ENCODE measurements at regions not wholly inside any gene's neighbourhood (a gene's known extent, or its start where the extent isn't known, plus 50 kb on each side); places are given as distances from the start of the nearest gene placed in this dataset.

DNA sequence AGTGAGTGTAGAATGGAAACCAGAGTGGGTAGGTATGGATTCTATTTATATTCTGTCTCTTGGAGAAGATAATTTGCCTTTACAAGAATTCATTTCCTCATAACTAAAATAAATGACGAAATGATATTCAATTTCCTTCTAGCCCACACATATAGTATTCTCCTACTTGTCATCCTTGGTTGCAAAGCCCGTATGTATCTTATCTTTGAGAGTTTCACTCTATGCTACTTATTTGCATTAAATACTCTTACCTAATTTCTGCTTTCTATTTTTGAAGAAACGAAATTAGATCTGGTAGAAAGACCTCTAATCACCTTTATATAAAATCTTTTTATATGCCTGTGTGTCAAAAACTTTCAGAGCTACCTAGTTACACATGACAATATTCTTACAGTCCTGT is 457.7 kb downstream of the NKX6-1 start:
- no peak for TF ChIP-seq POLR2AphosphoS5 (IDR thresholded peaks at IDR 0.05; ENCODE audit: low read depth, low read length)
- no peak for TF ChIP-seq POLR2A (IDR thresholded peaks at IDR 0.05; ENCODE audit: low read depth, low read length)
- no peak for TF ChIP-seq TAF1 (IDR thresholded peaks at IDR 0.05; ENCODE audit: low read depth, low read length)
